ENCODE measurements at regions not wholly inside any gene's neighbourhood (a gene's known extent, or its start where the extent isn't known, plus 50 kb on each side); places are given as distances from the start of the nearest gene placed in this dataset.

- TF ChIP-seq POLR2A (IDR thresholded peaks at IDR 0.05; ENCODE audit: low read length): no peak
- TF ChIP-seq GATA1 (IDR thresholded peaks at IDR 0.05; ENCODE audit: low read depth, low read length): no peak
Observed at GRCh38 chr21:22890656-22891055, 1892.4 kb downstream of the NCAM2 start.
